HT1080 (cell line): ENCODE measurements at regions not wholly inside any gene's neighbourhood (a gene's known extent, or its start where the extent isn't known, plus 50 kb on each side); places are given as distances from the start of the nearest gene placed in this dataset.

Experiments used
- DNase-seq: peaks from one replicate; pipeline ENCODE4 v3.0.0-alpha.2; 2015; ENCODE audit warnings: low read depth

- no peak for DNase-seq
These were observed 317.5 kb downstream of the PIK3R1 start for GRCh38 chr5:68533051-68533450.

GRCh38 chr5:68533571-68534084 lies 318.1 kb downstream of the PIK3R1 start:
- no peak for DNase-seq

DNA sequence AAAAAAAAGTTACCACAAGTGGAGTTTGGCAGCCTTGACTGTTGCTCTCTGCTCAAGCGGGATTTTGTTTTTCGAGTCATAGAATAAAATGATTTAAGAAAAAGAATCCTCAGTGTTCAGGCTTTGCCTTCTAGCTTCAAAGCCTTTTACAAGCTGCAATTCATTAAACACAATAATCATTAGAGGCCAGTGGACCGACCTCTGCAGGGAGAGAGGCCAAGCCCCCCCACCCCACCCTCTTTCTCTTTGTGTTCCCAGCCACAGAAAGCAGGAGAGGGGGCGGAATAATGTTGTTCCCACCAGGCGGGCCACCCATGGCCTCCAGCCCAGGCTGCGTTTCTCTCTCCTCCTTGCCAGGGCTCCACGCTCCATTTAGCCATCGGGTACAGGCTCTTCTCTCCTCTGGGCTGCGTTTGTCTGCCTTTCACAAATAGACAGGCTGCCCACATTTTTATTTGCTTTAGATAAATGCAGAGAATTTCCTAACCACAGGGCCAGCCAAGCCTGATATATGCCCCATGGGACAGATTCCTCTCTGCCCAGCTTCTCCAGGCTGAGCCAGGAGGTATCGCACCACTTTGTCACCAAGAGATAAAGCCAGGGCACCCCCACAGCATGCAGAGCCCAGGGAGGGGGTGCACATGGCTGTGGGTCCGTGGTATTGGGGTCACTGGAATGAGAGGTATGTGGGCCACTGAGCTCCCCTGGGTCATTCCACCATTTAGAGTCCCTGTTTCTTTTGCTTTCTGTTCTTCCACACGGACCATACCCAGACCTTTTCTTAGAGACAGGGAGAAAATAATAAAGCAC lies 318.8 kb downstream of the PIK3R1 start:
- DNase-seq: no peak

- no peak for DNase-seq
These were observed 319.5 kb downstream of the PIK3R1 start for GRCh38 chr5:68534956-68535520.

- no peak for DNase-seq
These were observed 323.4 kb downstream of the PIK3R1 start for GRCh38 chr5:68538814-68539420.

GRCh38 chr5:68540798-68541590 lies 325.4 kb downstream of the PIK3R1 start:
- no peak for DNase-seq

DNA sequence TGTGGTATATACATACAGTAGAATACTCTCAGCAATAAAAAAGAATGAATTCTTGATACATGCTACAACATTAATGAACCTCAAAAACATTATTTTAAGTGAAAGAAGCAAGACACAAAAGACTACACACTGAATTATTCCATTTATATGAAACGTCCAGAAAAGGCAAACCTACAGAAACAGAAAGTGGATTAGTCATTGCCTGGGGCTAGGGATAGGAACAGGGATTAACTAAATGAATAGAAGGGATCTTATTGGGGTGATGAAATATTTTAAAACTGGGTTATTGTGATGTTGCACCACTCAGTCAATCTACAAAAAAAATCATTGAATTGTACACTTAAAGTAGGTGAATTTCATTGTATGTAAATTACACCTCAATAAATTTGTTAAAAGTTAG lies 326.7 kb downstream of the PIK3R1 start:
- DNase-seq: no peak

GRCh38 chr5:68543212-68543611 lies 327.7 kb downstream of the PIK3R1 start:
- no peak for DNase-seq

DNA sequence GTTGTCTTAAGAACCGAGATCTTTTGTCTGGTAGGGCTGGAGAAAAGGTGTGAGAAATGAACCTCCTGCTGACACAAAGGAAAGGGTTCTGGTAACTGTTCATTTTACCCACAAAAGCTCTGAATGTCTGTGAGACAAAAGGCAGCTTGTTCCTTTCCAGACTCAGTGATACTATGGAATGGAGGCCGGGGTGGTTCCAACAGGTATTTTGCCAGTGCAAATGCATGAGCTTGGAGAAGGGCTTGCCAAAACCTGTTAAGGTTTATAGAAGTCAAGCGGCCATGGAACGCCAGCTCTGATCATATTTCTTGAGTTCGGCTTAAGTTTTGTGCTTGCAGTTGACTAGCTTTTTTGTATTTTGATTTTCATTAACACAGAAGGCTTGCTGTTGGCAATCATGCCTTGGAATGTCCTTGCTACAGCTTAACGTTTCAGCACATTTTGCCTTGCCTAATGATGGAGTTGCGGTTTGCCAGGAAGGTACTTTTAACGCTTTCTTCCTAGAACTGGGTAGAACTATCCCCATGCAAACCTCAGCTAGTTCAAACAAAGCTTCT lies 328.6 kb downstream of the PIK3R1 start:
- DNase-seq: no peak

DNA sequence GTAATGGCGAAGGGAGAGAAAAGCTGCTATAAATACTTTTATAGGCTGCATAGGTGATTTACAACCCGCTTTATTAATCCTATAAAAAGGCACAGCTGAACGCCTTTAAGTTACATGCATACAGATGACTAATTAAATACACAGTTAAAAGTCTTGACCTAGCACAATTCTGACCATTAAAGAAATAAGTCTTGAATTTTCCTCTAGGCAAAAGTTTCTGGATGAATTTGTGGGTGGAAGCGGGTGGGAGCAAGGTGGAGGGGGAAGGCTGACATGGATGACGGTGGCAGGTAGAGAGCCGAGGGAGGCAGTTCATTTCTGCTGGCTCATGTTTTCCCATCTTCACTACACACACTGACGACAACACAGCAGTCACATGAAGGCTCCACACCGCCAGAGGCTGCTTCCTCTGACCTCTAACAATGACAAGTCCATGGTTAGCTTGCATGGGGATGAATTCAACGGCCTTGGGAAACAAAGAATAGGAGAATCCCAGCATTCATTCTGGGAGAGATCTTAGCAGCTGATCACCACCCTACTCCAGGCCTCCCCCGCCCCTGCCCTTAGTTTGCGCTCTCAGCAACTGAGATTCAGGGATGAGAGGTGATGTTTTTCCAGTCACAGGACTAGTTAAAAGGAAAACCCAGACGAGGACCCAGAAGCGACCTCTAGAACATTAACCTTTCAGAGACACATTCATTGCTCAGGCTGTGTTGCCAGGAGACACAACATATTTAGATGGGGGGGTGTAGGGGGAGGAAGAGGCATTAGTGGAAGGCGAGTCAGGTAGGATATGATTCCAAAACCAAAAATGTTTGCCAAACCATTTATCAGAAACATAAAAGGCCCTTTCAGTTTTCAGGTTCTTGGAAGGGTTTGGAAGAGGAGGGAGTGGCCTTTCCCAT lies 329.3 kb downstream of the PIK3R1 start:
- DNase-seq: peak; percentile 22

DNA sequence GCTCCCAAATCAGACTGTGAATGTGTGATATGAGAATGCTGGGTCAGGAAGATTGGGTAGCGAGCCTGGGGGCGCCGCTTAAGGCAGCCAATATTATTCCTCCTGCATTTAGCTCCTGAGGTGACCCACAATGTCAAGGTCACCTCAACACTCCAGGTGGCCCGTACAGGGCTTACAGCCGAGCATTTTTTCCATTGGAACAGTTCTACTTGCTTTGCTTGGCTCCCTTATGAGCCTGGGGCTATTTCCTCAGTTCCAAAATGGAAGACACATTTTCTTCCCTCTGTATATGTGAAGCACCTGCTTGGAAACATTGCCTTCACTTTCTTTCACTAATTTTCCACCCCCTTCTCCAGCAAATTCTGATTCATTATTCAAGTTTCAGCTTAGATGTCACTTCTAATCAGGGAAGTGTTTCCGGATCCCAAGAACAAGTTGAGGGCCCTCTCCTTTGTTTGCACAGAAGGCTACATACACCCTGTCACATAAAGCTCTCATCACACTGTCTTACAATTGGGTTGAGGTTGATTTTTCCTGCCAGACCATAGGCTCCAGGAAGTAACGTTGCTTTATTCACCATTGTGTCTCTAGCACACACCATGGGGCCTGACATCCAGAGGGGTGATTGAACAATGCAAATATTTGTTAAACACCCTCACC lies 330.2 kb downstream of the PIK3R1 start:
- DNase-seq: no peak

DNA sequence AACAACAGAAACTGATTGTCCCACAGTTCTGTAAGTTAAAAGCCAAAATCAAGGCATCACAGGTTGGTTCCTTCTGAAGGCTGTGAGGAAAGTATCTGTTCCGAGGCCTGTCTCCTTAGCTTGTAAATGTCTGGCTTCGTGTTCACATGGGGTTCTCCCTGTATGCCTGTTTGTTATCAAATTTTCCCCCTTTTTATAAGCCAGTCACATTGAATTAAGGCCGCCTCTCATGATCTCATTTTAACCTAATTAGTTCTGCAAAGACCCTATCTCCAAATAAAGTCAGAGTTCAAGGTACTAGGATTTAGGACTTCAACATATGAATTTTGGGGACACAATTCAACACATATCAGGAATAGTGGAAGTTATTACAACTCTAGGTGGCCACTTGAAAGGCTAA lies 331.5 kb downstream of the PIK3R1 start:
- no peak for DNase-seq

DNA sequence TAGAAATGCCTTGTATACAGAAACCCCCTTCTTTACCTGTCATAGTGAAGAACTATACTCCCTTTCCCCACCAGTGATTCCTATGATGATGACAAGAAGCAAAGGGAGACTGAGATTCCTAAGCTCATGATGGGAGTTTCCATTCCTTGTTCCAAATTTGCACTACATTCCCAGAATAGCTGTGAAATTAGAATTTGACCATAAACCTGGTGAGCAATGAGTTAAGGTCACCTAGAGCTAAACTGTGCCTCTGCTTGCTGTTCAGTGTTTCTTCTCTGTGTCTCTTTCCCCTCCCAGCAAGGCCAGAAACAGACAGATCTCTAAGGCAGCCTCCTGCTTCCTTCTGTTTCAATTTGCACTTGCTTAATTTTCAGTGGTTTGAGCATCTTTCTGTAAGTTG lies 332.1 kb downstream of the PIK3R1 start:
- no peak for DNase-seq

- peak; percentile 62 for DNase-seq
These were observed 333.6 kb downstream of the PIK3R1 start for GRCh38 chr5:68548959-68549676.

- no peak for DNase-seq
These were observed 334.5 kb downstream of the PIK3R1 start for GRCh38 chr5:68550015-68550414.

DNA sequence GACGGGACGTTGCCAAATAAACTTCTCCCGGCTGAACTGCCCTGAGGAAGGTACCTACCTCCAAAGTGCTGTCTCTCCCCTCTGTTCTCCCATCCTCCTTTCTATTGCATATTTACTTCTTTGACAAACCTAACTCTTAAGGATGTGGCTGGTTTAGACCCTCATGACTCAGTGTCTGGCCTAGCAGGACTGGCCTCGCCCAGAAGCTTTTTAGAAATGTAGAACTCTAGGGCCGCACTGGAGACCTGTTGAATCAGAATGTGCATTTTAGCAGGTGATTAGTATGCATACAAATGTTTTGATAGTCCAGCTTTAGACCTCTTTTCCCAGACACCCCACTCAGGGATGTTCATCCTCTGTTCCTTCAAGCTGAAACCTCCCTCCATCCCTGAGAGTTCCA lies 335.9 kb downstream of the PIK3R1 start:
- DNase-seq: no peak

DNA sequence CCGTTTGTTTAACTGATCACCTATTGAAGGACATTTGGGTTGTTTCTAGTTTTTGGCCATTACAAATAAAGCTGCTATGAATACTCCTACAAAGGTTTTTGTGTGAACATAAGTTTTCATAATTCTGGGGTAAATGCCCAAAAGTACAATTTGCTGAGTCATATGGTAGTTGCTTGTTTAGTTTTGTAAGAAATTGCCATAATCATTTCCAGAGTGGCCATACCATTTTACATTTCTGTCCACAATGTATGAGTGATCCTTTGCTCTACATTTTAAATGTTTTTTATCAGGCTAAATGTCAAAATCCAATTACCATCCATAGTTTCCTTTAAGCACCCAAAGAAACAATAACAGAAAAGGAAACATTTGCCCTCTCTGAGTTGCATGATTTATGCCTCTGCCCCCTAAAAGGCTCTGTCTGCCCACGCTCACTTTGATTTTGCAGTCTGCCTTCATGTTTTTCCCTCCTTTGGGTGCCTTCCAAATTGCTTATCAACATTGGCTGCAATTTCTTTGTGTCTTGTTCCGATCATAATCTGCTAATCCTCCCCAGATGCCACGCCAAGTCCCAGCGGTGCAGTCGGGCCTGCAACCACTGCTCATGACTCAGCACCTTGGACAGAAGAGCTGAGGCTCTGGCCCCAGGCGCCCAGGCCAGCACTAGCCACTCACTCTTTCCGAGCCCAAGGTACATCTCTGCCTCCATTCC lies 339.2 kb downstream of the PIK3R1 start:
- DNase-seq: no peak

- no peak for DNase-seq
These were observed 340.5 kb downstream of the PIK3R1 start for GRCh38 chr5:68555907-68556681.
